Psoas muscle (tissue), 7 donors: ENCODE measurements at regions not wholly inside any gene's neighbourhood (a gene's known extent, or its start where the extent isn't known, plus 50 kb on each side); places are given as distances from the start of the nearest gene placed in this dataset.

Experiments used
- ATAC-seq, 4 donors: fragments of 200-7000 bp; cut with Tn5 transposase; one replicate each; pipeline ENCODE4 v1.9.1; 2020; ENCODE audit warnings: moderate library complexity in 3 of 4, mild to moderate bottlenecking in 2 of 4
- DNase-seq, 2 donors: peaks; one replicate each; pipeline ENCODE4 v3.0.0-alpha.2; 2020
- H3K27ac ChIP-seq: fragments of 200-600 bp; one replicate; pipeline ENCODE4 v1.8.0; 2022
- H3K27me3 ChIP-seq, 3 donors: fragments of 200-600 bp in 1 of 3; one replicate each; pipeline versions ENCODE4 v1.6.1 to v1.8.0; 2013 to 2022; ENCODE audit warnings: low read length in 2 of 3, mild to moderate bottlenecking in 2 of 3, moderate library complexity in 1 of 3; ENCODE audit not compliant: insufficient read depth in 3 of 3
- H3K36me3 ChIP-seq, 2 donors: fragments of 200-600 bp in 1 of 2; one replicate each; pipeline versions ENCODE4 v1.6.1 to v1.8.0; 2013 to 2022; ENCODE audit warnings: low read depth in 1 of 2, mild to moderate bottlenecking in 1 of 2, moderate library complexity in 1 of 2; ENCODE audit not compliant: insufficient read depth in 1 of 2
- H3K4me1 ChIP-seq: fragments of 200-600 bp; one replicate; pipeline ENCODE4 v1.8.0; 2022
- H3K4me3 ChIP-seq: fragments of 200-600 bp; one replicate; pipeline ENCODE4 v1.8.0; 2022; ENCODE audit warnings: mild to moderate bottlenecking
- H3K9me3 ChIP-seq: fragments of 200-600 bp; one replicate; pipeline ENCODE4 v1.8.0; 2022
- CTCF ChIP-seq: fragments of 200-600 bp; IDR thresholded peaks from one replicate; pipeline ENCODE4 v1.8.0; 2022; ENCODE audit warnings: antibody characterized with exemption
- WGBS, 3 donors: extraction: QIAGEN DNeasy Blood & Tissue Kit; methylation state at CpG; one replicate each; pipeline versions ENCODE4 v1.1.6 to v1.1.7; 2013; 5-methylcytosine and 5-hydroxymethylcytosine counted together
- intact Hi-C, 2 donors: fragments of 100-400 bp; cut with DNase I; formaldehyde crosslinking; loops; one replicate each; pipeline versions ENCODE4 v1.11.0 to v1.14.2; 2022
- donor health status: healthy with polysubstance abuse.
- donor health status: DM: no; HTN: no; CAD: no; lungs with moderate emphysema.
- donor health status: Bipolar disorder and iron deficiency.
- donor health status: healthy.
- donor health status: DM: yes; HTN: yes; CAD: no.
- donor health status: DM: no; HTN: no; CAD: no.
- donor health status: DM: yes; HTN: yes; CAD: no.

GRCh38 chr2:234733093-234733489 is 218.7 kb upstream of the SH3BP4 start:
- WGBS, 3 donors = 91 to 94% (median 92%) methylated on average over 6 of the region's 6 CpGs
- H3K4me3 ChIP-seq = no peak overlapping the region
- TF ChIP-seq CTCF = no peak
- peaks cover 8% of the 10 kb centered on the region for H3K9me3 ChIP-seq
- DNase-seq (no peak), ATAC-seq (no peak)
- intact Hi-C loops = no loop called here
- H3K4me1 ChIP-seq = no peaks in the 10 kb centered on the region
- no peak overlapping the region for H3K27ac ChIP-seq
- no peaks in the 10 kb centered on the region for H3K27me3 ChIP-seq
- no peaks in the 10 kb centered on the region for H3K36me3 ChIP-seq

- intact Hi-C loops = no loop called here
- WGBS, 3 donors = 84 to 94% (median 93%) methylated on average over 3 of the region's 3 CpGs
- DNase-seq (no peak), ATAC-seq (no peak)
- peaks cover 8% of the 10 kb centered on the region for H3K9me3 ChIP-seq
- H3K27ac ChIP-seq = no peak overlapping the region
- H3K4me1 ChIP-seq = no peaks in the 10 kb centered on the region
- TF ChIP-seq CTCF = no peak
- H3K4me3 ChIP-seq = no peak overlapping the region
- H3K36me3 ChIP-seq = no peaks in the 10 kb centered on the region
- no peaks in the 10 kb centered on the region for H3K27me3 ChIP-seq
These were observed 219.3 kb upstream of the SH3BP4 start for GRCh38 chr2:234732404-234733092.

DNA sequence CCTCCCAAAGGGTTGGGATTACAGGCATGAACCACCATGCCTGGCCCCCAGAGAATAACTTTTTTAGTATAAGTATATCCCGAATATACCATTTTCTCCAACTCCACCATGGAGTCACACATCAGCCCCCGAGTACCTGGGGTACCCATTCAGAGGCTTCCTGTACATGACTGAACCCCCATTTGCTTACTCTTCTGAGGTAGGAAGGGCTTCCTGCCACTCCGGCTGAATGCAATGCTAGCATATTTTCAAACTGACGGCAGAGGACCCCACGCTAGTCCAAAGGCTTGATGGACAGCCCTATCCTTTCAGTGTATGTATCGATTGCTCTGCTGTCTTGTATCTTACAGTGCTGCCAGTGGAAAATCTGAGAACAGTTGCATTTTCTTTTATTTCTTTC is 220.6 kb upstream of the SH3BP4 start:
- intact Hi-C loops = no loop called here
- peaks cover 8% of the 10 kb centered on the region for H3K9me3 ChIP-seq
- DNase-seq (no peak), ATAC-seq (no peak)
- no peak overlapping the region for H3K27ac ChIP-seq
- no peaks in the 10 kb centered on the region for H3K27me3 ChIP-seq
- no peaks in the 10 kb centered on the region for H3K36me3 ChIP-seq
- TF ChIP-seq CTCF = no peak
- H3K4me3 ChIP-seq = no peak overlapping the region
- no peaks in the 10 kb centered on the region for H3K4me1 ChIP-seq
- WGBS, 3 donors = 86 to 94% (median 93%) methylated on average over 6 of the region's 6 CpGs

DNA sequence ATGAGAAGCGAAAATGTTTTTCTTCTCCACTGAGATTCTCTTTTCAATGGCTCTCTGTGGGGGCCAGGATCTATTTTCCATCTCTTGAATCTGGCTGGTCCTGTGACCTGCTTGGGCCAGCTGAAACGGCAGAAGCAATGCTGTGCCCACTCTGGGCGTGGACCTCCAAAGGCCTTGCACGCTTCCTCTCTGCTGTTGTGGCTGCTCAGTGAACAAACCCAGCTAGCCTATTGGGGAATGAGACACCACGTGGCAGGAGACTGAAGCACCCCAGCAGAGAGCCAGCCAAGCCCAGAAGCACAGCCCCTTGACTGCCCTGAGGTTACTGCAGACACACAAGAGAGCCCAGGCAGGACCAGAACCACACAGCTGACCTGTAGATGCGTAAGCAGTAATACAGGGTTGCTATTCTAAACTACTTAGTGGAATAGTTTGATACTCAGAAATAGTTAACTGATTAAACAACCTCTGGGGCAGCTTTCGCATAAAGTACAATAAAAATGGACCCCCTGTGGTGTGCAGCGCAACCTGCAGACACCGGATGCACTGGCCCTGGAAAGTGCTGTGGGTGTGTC is 221.7 kb upstream of the SH3BP4 start:
- Histone ChIP-seq H3K4me1 (no peaks in the 10 kb centered on the region), H3K36me3 (no peaks in the 10 kb centered on the region), H3K9me3 (peaks cover 4% of the 10 kb centered on the region), H3K4me3 (no peak overlapping the region), H3K27ac (no peak overlapping the region), H3K27me3 (no peaks in the 10 kb centered on the region)
- intact Hi-C loops = no loop called here
- 67 to 78% (median 74%) methylated on average over 9 of the region's 9 CpGs for WGBS, 3 donors
- no peak for ATAC-seq
- no peak for TF ChIP-seq CTCF
- DNase-seq = no peak
